A673 (cell line): ENCODE measurements at regions not wholly inside any gene's neighbourhood (a gene's known extent, or its start where the extent isn't known, plus 50 kb on each side); places are given as distances from the start of the nearest gene placed in this dataset.

Experiments used
- CTCF ChIP-seq: fragments of 300-800, 200-600 bp; sonication (generic); conservative IDR thresholded peaks from 2 replicates; pipeline ENCODE4 v1.5.1; 2017; ENCODE audit warnings: low read depth, mild to moderate bottlenecking, antibody characterized with exemption, low read length, moderate library complexity, mixed read lengths
- EZH2 ChIP-seq: fragments of 200-600 bp; sonication (generic); IDR thresholded peaks from 2 replicates; pipeline ENCODE4 v1.6.1; 2017; ENCODE audit warnings: borderline replicate concordance, low read depth, mild to moderate bottlenecking, mixed read lengths, antibody characterized with exemption, low read length; ENCODE audit not compliant: poor library complexity, severe bottlenecking

GRCh38 chr7:40965016-40965415 is 737.9 kb downstream of the INHBA start:
- TF ChIP-seq CTCF: no peak
- TF ChIP-seq EZH2: no peak
